NCI-H748 (cell line): ENCODE measurements at regions not wholly inside any gene's neighbourhood (a gene's known extent, or its start where the extent isn't known, plus 50 kb on each side); places are given as distances from the start of the nearest gene placed in this dataset.
"Not testable (repeated sequence)": the region's sequence is repeated elsewhere in the genome, so short reads cannot be mapped to it uniquely, and the experiment has no call there.

Experiments
- DNase-seq: peaks from one replicate; lab custom pipeline; 2025; ENCODE audit not compliant: unreplicated experiment; lab: John Stamatoyannopoulos, UW

GRCh38 chr10:84921701-84922100 lies 593.3 kb downstream of the CCSER2 start:
- DNase-seq, result no peak

GRCh38 chr10:84924131-84924530 lies 595.7 kb downstream of the CCSER2 start:
- peak; percentile 13 for DNase-seq

GRCh38 chr10:84925495-84925894 lies 597.1 kb downstream of the CCSER2 start:
- DNase-seq, result no peak

- DNase-seq, result no peak
These were observed 605.0 kb downstream of the CCSER2 start for GRCh38 chr10:84933402-84933801.

GRCh38 chr10:84935772-84936171 lies 607.4 kb downstream of the CCSER2 start:
- no peak for DNase-seq

GRCh38 chr10:84938117-84938905 lies 609.9 kb downstream of the CCSER2 start:
- no peak for DNase-seq

GRCh38 chr10:84943541-84943940 lies 615.2 kb downstream of the CCSER2 start:
- no peak for DNase-seq

GRCh38 chr10:84944187-84944586 lies 615.8 kb downstream of the CCSER2 start:
- DNase-seq, result no peak

- peak; percentile 50 for DNase-seq
These were observed 617.4 kb downstream of the CCSER2 start for GRCh38 chr10:84945791-84946190.

- peak; percentile 97 for DNase-seq
These were observed 618.5 kb downstream of the CCSER2 start for GRCh38 chr10:84946904-84947303.

- no peak for DNase-seq
These were observed 620.3 kb downstream of the CCSER2 start for GRCh38 chr10:84948644-84949043.

GRCh38 chr10:84951616-84952015 lies 623.2 kb downstream of the CCSER2 start:
- DNase-seq, result no peak

GRCh38 chr10:84957427-84957826 lies 629.0 kb downstream of the CCSER2 start:
- DNase-seq, result peak; percentile 30

- DNase-seq, result no peak
These were observed 637.1 kb downstream of the CCSER2 start for GRCh38 chr10:84965468-84965867.

- no peak for DNase-seq
These were observed 638.5 kb downstream of the CCSER2 start for GRCh38 chr10:84966708-84967441.

- DNase-seq, result not testable (repeated sequence)
These were observed 640.9 kb downstream of the CCSER2 start for GRCh38 chr10:84969297-84969696.

GRCh38 chr10:84987039-84987438 lies 658.6 kb downstream of the CCSER2 start:
- peak; percentile 14 for DNase-seq

GRCh38 chr10:84988011-84988410 lies 659.6 kb downstream of the CCSER2 start:
- DNase-seq, result no peak

- DNase-seq, result no peak
These were observed 662.3 kb downstream of the CCSER2 start for GRCh38 chr10:84990713-84991112.

- no peak for DNase-seq
These were observed 662.9 kb downstream of the CCSER2 start for GRCh38 chr10:84991301-84991700.

GRCh38 chr10:84993251-84994035 lies 665.1 kb downstream of the CCSER2 start:
- peak; percentile 33 for DNase-seq

- DNase-seq, result no peak
These were observed 666.3 kb downstream of the CCSER2 start for GRCh38 chr10:84994722-84995121.
